Erythroblast (primary cell): ENCODE measurements at regions not wholly inside any gene's neighbourhood (a gene's known extent, or its start where the extent isn't known, plus 50 kb on each side); places are given as distances from the start of the nearest gene placed in this dataset.

Experiments used
- GATA1 ChIP-seq: IDR thresholded peaks from 2 replicates; pipeline ENCODE4 v1.6.1; 2011; ENCODE audit warnings: low read depth, mild to moderate bottlenecking, control low read depth, low read length, moderate library complexity
- POLR2A ChIP-seq: IDR thresholded peaks from 2 replicates; pipeline ENCODE4 v1.6.1; 2011; ENCODE audit warnings: mild to moderate bottlenecking, low read length

GRCh38 chr10:106511917-106512316, 652.6 kb downstream of the SORCS1 start:
- no peak for TF ChIP-seq POLR2A
- TF ChIP-seq GATA1, result no peak
